ENCODE measurements at regions not wholly inside any gene's neighbourhood (a gene's known extent, or its start where the extent isn't known, plus 50 kb on each side); places are given as distances from the start of the nearest gene placed in this dataset.

- TF ChIP-seq, protein P1, sequence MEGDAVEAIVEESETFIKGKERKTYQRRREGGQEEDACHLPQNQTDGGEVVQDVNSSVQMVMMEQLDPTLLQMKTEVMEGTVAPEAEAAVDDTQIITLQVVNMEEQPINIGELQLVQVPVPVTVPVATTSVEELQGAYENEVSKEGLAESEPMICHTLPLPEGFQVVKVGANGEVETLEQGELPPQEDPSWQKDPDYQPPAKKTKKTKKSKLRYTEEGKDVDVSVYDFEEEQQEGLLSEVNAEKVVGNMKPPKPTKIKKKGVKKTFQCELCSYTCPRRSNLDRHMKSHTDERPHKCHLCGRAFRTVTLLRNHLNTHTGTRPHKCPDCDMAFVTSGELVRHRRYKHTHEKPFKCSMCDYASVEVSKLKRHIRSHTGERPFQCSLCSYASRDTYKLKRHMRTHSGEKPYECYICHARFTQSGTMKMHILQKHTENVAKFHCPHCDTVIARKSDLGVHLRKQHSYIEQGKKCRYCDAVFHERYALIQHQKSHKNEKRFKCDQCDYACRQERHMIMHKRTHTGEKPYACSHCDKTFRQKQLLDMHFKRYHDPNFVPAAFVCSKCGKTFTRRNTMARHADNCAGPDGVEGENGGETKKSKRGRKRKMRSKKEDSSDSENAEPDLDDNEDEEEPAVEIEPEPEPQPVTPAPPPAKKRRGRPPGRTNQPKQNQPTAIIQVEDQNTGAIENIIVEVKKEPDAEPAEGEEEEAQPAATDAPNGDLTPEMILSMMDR (IDR thresholded peaks at IDR 0.05): no peak
- no peak for TF ChIP-seq POLR2A (IDR thresholded peaks at IDR 0.05)
These were observed 317.4 kb upstream of the DDHD1 start for GRCh38 chr14:53470351-53471043.

Measured in testis (tissue), 2 donors.